ENCODE measurements at regions not wholly inside any gene's neighbourhood (a gene's known extent, or its start where the extent isn't known, plus 50 kb on each side); places are given as distances from the start of the nearest gene placed in this dataset.

- TF ChIP-seq CTCF (conservative IDR thresholded peaks at IDR 0.05; ENCODE audit: low read depth, low read length) (no peak), EZH2 (IDR thresholded peaks at IDR 0.05; ENCODE audit: borderline replicate concordance, low read depth, low read length, poor library complexity, severe bottlenecking) (no peak)
These were observed 2144.2 kb upstream of the AGA start for GRCh38 chr4:179586460-179586859.
